ENCODE measurements at regions not wholly inside any gene's neighbourhood (a gene's known extent, or its start where the extent isn't known, plus 50 kb on each side); places are given as distances from the start of the nearest gene placed in this dataset.
A peak's percentile ranks its signal among the peaks of the same experiment; 100 is the strongest.

- no peaks in the 10 kb centered on the region for H3K9me3 ChIP-seq (ENCODE audit: low read length)
- BruUV-seq (replicated peaks): no TSS peak
- H3K4me2 ChIP-seq (ENCODE audit: low read length): peak overlapping the region; percentile 76
- TF ChIP-seq EZH2phosphoT487 (IDR thresholded peaks at IDR 0.05; ENCODE audit: borderline replicate concordance, low read length): no peak
- no peak for TF ChIP-seq EZH2 (IDR thresholded peaks at IDR 0.05; ENCODE audit: low read length, unreplicated experiment)
- no peak for TF ChIP-seq CTCF (conservative IDR thresholded peaks at IDR 0.05; ENCODE audit: low read depth, low read length)
- no peaks in the 10 kb centered on the region for H3K27me3 ChIP-seq (ENCODE audit: low read length)
- CTCF ChIA-PET: no interaction called here
- peak overlapping the region; percentile 57 for H3K4me3 ChIP-seq (ENCODE audit: low read length)
- H3K9ac ChIP-seq (ENCODE audit: low read length): no peak overlapping the region
- peak overlapping the region; percentile 49 for H2AFZ ChIP-seq (ENCODE audit: low read length)
- H3K36me3 ChIP-seq (ENCODE audit: low read depth, low read length): no peaks in the 10 kb centered on the region
- POLR2A ChIA-PET (ENCODE audit: unreplicated experiment): interaction anchor here (0.6 kb wide), 2 partner anchors 1511 to 1589 kb away, joined by 3 to 4 read pairs; no protein-coding TSS in a partner anchor
- ATAC-seq (peak; percentile 85), DNase-seq (peak; percentile 86)
- H3K27ac ChIP-seq (ENCODE audit: low read length): no peak overlapping the region
- no peaks in the 10 kb centered on the region for H3K9me2 ChIP-seq (replicated peaks; ENCODE audit: low read length)
- H3F3A ChIP-seq (ENCODE audit: low read length, unreplicated experiment): no peaks in the 10 kb centered on the region
- no peaks in the 10 kb centered on the region for H4K20me1 ChIP-seq (ENCODE audit: low read length)
- no peaks in the 10 kb centered on the region for H3K79me2 ChIP-seq (ENCODE audit: low read length)
- intact Hi-C loops (cut with micrococcal nuclease): loop anchor here (1.0 to 2.0 kb wide), 2 partner anchors 15 to 35 kb away; no protein-coding TSS in a partner anchor
- H3K4me1 ChIP-seq (ENCODE audit: insufficient read depth, low read length): peaks cover 13% of the 10 kb centered on the region
Measured at GRCh38 chr3:23079976-23080375, 123.2 kb upstream of the UBE2E2 start.

- ATAC-seq (no peak), DNase-seq (no peak)
- H3K4me1 ChIP-seq (ENCODE audit: insufficient read depth, low read length): peaks cover 13% of the 10 kb centered on the region
- H3K27ac ChIP-seq (ENCODE audit: low read length): no peak overlapping the region
- H3K36me3 ChIP-seq (ENCODE audit: low read depth, low read length): no peaks in the 10 kb centered on the region
- no peaks in the 10 kb centered on the region for H3F3A ChIP-seq (ENCODE audit: low read length, unreplicated experiment)
- no peak overlapping the region for H3K4me3 ChIP-seq (ENCODE audit: low read length)
- POLR2A ChIA-PET (ENCODE audit: unreplicated experiment): no interaction called here
- H2AFZ ChIP-seq (ENCODE audit: low read length): no peak overlapping the region
- no peaks in the 10 kb centered on the region for H3K27me3 ChIP-seq (ENCODE audit: low read length)
- H3K4me2 ChIP-seq (ENCODE audit: low read length): no peak overlapping the region
- CTCF ChIA-PET: no interaction called here
- no TSS peak for BruUV-seq (replicated peaks)
- no peaks in the 10 kb centered on the region for H4K20me1 ChIP-seq (ENCODE audit: low read length)
- intact Hi-C loops (cut with micrococcal nuclease): no loop called here
- no peaks in the 10 kb centered on the region for H3K79me2 ChIP-seq (ENCODE audit: low read length)
- no peak overlapping the region for H3K9ac ChIP-seq (ENCODE audit: low read length)
- no peaks in the 10 kb centered on the region for H3K9me2 ChIP-seq (replicated peaks; ENCODE audit: low read length)
- no peaks in the 10 kb centered on the region for H3K9me3 ChIP-seq (ENCODE audit: low read length)
- TF ChIP-seq CTCF (conservative IDR thresholded peaks at IDR 0.05; ENCODE audit: low read depth, low read length) (no peak), EZH2 (IDR thresholded peaks at IDR 0.05; ENCODE audit: low read length, unreplicated experiment) (no peak), EZH2phosphoT487 (IDR thresholded peaks at IDR 0.05; ENCODE audit: borderline replicate concordance, low read length) (no peak)
Measured at GRCh38 chr3:23083701-23084100, 119.4 kb upstream of the UBE2E2 start.

- ChIA-PET POLR2A (ENCODE audit: unreplicated experiment) (interaction anchor here (0.5 kb wide), 1 partner anchor 135 kb away, joined by 4 read pairs; no protein-coding TSS in a partner anchor), CTCF (no interaction called here)
- ATAC-seq (no peak), DNase-seq (no peak)
- Histone ChIP-seq H3K4me2 (ENCODE audit: low read length) (no peak overlapping the region), H3K9ac (ENCODE audit: low read length) (no peak overlapping the region), H2AFZ (ENCODE audit: low read length) (no peak overlapping the region), H3K79me2 (ENCODE audit: low read length) (no peaks in the 10 kb centered on the region), H3F3A (ENCODE audit: low read length, unreplicated experiment) (no peaks in the 10 kb centered on the region), H3K9me3 (ENCODE audit: low read length) (no peaks in the 10 kb centered on the region), H3K4me3 (ENCODE audit: low read length) (no peak overlapping the region), H3K27ac (ENCODE audit: low read length) (no peak overlapping the region), H3K27me3 (ENCODE audit: low read length) (no peaks in the 10 kb centered on the region), H3K36me3 (ENCODE audit: low read depth, low read length) (no peaks in the 10 kb centered on the region), H3K9me2 (replicated peaks; ENCODE audit: low read length) (no peaks in the 10 kb centered on the region), H4K20me1 (ENCODE audit: low read length) (no peaks in the 10 kb centered on the region), H3K4me1 (ENCODE audit: insufficient read depth, low read length) (peaks cover 12% of the 10 kb centered on the region)
- TF ChIP-seq EZH2 (IDR thresholded peaks at IDR 0.05; ENCODE audit: low read length, unreplicated experiment): no peak
- TF ChIP-seq EZH2phosphoT487 (IDR thresholded peaks at IDR 0.05; ENCODE audit: borderline replicate concordance, low read length): no peak
- TF ChIP-seq CTCF (conservative IDR thresholded peaks at IDR 0.05; ENCODE audit: low read depth, low read length): no peak
- no TSS peak for BruUV-seq (replicated peaks)
- intact Hi-C loops (cut with micrococcal nuclease): no loop called here
Measured at GRCh38 chr3:23084367-23084766, 118.8 kb upstream of the UBE2E2 start.
